ENCODE measurements at regions not wholly inside any gene's neighbourhood (a gene's known extent, or its start where the extent isn't known, plus 50 kb on each side); places are given as distances from the start of the nearest gene placed in this dataset.
"Not testable (repeated sequence)": the region's sequence is repeated elsewhere in the genome, so short reads cannot be mapped to it uniquely, and the experiment has no call there.

- no peak for DNase-seq (ENCODE audit: low read depth)
Measured at GRCh38 chr12:76178452-76178851, 94.0 kb upstream of the NAP1L1 start.

- peak; percentile 13 for DNase-seq (ENCODE audit: low read depth)
Measured at GRCh38 chr12:76177821-76178220, 93.3 kb upstream of the NAP1L1 start.

- DNase-seq (ENCODE audit: low read depth): no peak
Measured at GRCh38 chr12:76176940-76177339, 92.5 kb upstream of the NAP1L1 start.

- not testable (repeated sequence) for DNase-seq (ENCODE audit: low read depth)
Measured at GRCh38 chr12:76175946-76176345, 91.5 kb upstream of the NAP1L1 start.

GRCh38 chr12:76173756-76174155 lies 89.3 kb upstream of the NAP1L1 start:
- no peak for DNase-seq (ENCODE audit: low read depth)

GRCh38 chr12:76158518-76159321 lies 74.2 kb upstream of the NAP1L1 start:
- peak; percentile 94 for DNase-seq (ENCODE audit: low read depth)

- no peak for DNase-seq (ENCODE audit: low read depth)
Measured at GRCh38 chr12:76156726-76157125, 72.2 kb upstream of the NAP1L1 start.

GRCh38 chr12:76156314-76156713 lies 71.8 kb upstream of the NAP1L1 start:
- no peak for DNase-seq (ENCODE audit: low read depth)

- no peak for DNase-seq (ENCODE audit: low read depth)
Measured at GRCh38 chr12:76155157-76155670, 70.7 kb upstream of the NAP1L1 start.

- DNase-seq (ENCODE audit: low read depth): no peak
Measured at GRCh38 chr12:76153616-76154015, 69.1 kb upstream of the NAP1L1 start.

- DNase-seq (ENCODE audit: low read depth): no peak
Measured at GRCh38 chr12:76152181-76152807, 67.8 kb upstream of the NAP1L1 start.

- no peak for DNase-seq (ENCODE audit: low read depth)
Measured at GRCh38 chr12:76144245-76144549, 59.7 kb upstream of the NAP1L1 start.

- DNase-seq (ENCODE audit: low read depth): no peak
Measured at GRCh38 chr12:76143343-76144244, 59.1 kb upstream of the NAP1L1 start.

- DNase-seq (ENCODE audit: low read depth): no peak
Measured at GRCh38 chr12:76142305-76142704, 57.8 kb upstream of the NAP1L1 start.

- DNase-seq (ENCODE audit: low read depth): no peak
Measured at GRCh38 chr12:76138656-76139055, 54.2 kb upstream of the NAP1L1 start.

- no peak for DNase-seq (ENCODE audit: low read depth)
Measured at GRCh38 chr12:76137606-76138005, 53.1 kb upstream of the NAP1L1 start.

GRCh38 chr12:76135456-76135855 lies 51.0 kb upstream of the NAP1L1 start:
- no peak for DNase-seq (ENCODE audit: low read depth)
